Liver (tissue), 8 donors: ENCODE measurements at regions not wholly inside any gene's neighbourhood (a gene's known extent, or its start where the extent isn't known, plus 50 kb on each side); places are given as distances from the start of the nearest gene placed in this dataset.

Experiments used
- DNase-seq: peaks from one replicate; pipeline ENCODE4 v3.0.0-alpha.2; 2017; ENCODE audit warnings: low spot score
- H3K27ac ChIP-seq, 2 donors: one replicate each; pipeline ENCODE4 v1.7.0; 2013; ENCODE audit warnings: inconsistent platforms in 2 of 2, low read length in 2 of 2, control low read depth in 1 of 2, low read depth in 1 of 2, mild to moderate bottlenecking in 1 of 2
- H3K27me3 ChIP-seq, 4 donors: one replicate each; pipeline versions ENCODE4 v1.6.1 to v1.7.0; 2013; ENCODE audit warnings: low read length in 3 of 4, inconsistent platforms in 1 of 4, mild to moderate bottlenecking in 1 of 4, moderate library complexity in 1 of 4; ENCODE audit not compliant: control insufficient read depth in 4 of 4, insufficient read depth in 4 of 4
- H3K36me3 ChIP-seq, 4 donors: one replicate each; pipeline versions ENCODE4 v1.6.1 to v1.7.0; 2013; ENCODE audit warnings: low read length in 3 of 4, mild to moderate bottlenecking in 3 of 4, low read depth in 1 of 4, moderate library complexity in 1 of 4; ENCODE audit not compliant: control insufficient read depth in 4 of 4, insufficient read depth in 3 of 4
- H3K4me1 ChIP-seq, 4 donors: one replicate each; pipeline versions ENCODE4 v1.6.1 to v1.7.0; 2013; ENCODE audit warnings: low read length in 3 of 4, mild to moderate bottlenecking in 3 of 4, moderate library complexity in 1 of 4; ENCODE audit not compliant: control insufficient read depth in 4 of 4, insufficient read depth in 4 of 4
- H3K4me3 ChIP-seq, 3 donors: one replicate each; pipeline versions ENCODE4 v1.6.1 to v1.7.0; 2013; ENCODE audit warnings: low read length in 3 of 3, control low read depth in 1 of 3, low read depth in 1 of 3, mild to moderate bottlenecking in 1 of 3
- H3K9ac ChIP-seq, 2 donors: one replicate each; pipeline ENCODE4 v1.7.0; 2013; ENCODE audit warnings: low read length in 2 of 2, mild to moderate bottlenecking in 2 of 2, moderate library complexity in 2 of 2, control low read depth in 1 of 2, low read depth in 1 of 2
- H3K9me3 ChIP-seq, 4 donors: one replicate each; pipeline versions ENCODE4 v1.6.1 to v1.7.0; 2013; ENCODE audit warnings: low read length in 3 of 4; ENCODE audit not compliant: control insufficient read depth in 4 of 4
- CTCF ChIP-seq: fragments of 150-350 bp; IDR thresholded peaks from 2 replicates; pipeline ENCODE4 v1.5.1; 2017; ENCODE audit warnings: improper control_type of control experiment, low read depth, low read length; ENCODE audit not compliant: missing input control
- EGR1 ChIP-seq, 2 donors: IDR thresholded peaks; 2 replicates each; pipeline ENCODE4 v1.6.1; 2016 to 2018; ENCODE audit warnings: antibody characterized with exemption in 2 of 2, low read depth in 2 of 2
- FOXA1 ChIP-seq: IDR thresholded peaks from 2 replicates; pipeline ENCODE4 v1.6.1; 2016; ENCODE audit warnings: antibody characterized with exemption
- FOXA2 ChIP-seq: IDR thresholded peaks from 2 replicates; pipeline ENCODE4 v1.6.1; 2016; ENCODE audit warnings: antibody characterized with exemption
- GABPA ChIP-seq, 2 donors: IDR thresholded peaks in 1 of 2; conservative IDR thresholded peaks in 1 of 2; 2 replicates each; pipeline ENCODE4 v1.6.1; 2016; ENCODE audit warnings: antibody characterized with exemption in 2 of 2, mild to moderate bottlenecking in 1 of 2, moderate library complexity in 1 of 2
- HNF4A ChIP-seq, 2 donors: conservative IDR thresholded peaks; 2 replicates each; pipeline ENCODE4 v1.6.1; 2016; ENCODE audit warnings: antibody characterized with exemption in 2 of 2, mild to moderate bottlenecking in 2 of 2
- NR2F2 ChIP-seq: IDR thresholded peaks from 2 replicates; pipeline ENCODE4 v1.6.1; 2016; ENCODE audit warnings: antibody characterized with exemption
- TAF1 ChIP-seq: conservative IDR thresholded peaks from 2 replicates; pipeline ENCODE4 v1.6.1; 2016; ENCODE audit warnings: antibody characterized with exemption, mild to moderate bottlenecking
- YY1 ChIP-seq: IDR thresholded peaks from 2 replicates; pipeline ENCODE4 v1.6.1; 2016; ENCODE audit warnings: antibody characterized with exemption, mild to moderate bottlenecking
- WGBS: extraction: QIAGEN DNeasy Blood & Tissue Kit; methylation state at CpG from one replicate; pipeline ENCODE4 v1.1.7; 2013; 5-methylcytosine and 5-hydroxymethylcytosine counted together
- TF ChIP-seq, protein P1 (sequence below): IDR thresholded peaks from 2 replicates; pipeline ENCODE4 v1.6.1; 2016; ENCODE audit warnings: antibody characterized with exemption, mild to moderate bottlenecking
- TF ChIP-seq, protein P2 (sequence below): IDR thresholded peaks from 2 replicates; pipeline ENCODE4 v1.6.1; 2016; ENCODE audit warnings: antibody characterized with exemption
- donor health status: healthy.
- donor health status: healthy.
- donor health status: healthy.
- donor health status: healthy.
- donor health status: healthy.

GRCh38 chr2:240292619-240293525 lies 142.6 kb upstream of the GPC1 start:
- TF ChIP-seq, protein P1, sequence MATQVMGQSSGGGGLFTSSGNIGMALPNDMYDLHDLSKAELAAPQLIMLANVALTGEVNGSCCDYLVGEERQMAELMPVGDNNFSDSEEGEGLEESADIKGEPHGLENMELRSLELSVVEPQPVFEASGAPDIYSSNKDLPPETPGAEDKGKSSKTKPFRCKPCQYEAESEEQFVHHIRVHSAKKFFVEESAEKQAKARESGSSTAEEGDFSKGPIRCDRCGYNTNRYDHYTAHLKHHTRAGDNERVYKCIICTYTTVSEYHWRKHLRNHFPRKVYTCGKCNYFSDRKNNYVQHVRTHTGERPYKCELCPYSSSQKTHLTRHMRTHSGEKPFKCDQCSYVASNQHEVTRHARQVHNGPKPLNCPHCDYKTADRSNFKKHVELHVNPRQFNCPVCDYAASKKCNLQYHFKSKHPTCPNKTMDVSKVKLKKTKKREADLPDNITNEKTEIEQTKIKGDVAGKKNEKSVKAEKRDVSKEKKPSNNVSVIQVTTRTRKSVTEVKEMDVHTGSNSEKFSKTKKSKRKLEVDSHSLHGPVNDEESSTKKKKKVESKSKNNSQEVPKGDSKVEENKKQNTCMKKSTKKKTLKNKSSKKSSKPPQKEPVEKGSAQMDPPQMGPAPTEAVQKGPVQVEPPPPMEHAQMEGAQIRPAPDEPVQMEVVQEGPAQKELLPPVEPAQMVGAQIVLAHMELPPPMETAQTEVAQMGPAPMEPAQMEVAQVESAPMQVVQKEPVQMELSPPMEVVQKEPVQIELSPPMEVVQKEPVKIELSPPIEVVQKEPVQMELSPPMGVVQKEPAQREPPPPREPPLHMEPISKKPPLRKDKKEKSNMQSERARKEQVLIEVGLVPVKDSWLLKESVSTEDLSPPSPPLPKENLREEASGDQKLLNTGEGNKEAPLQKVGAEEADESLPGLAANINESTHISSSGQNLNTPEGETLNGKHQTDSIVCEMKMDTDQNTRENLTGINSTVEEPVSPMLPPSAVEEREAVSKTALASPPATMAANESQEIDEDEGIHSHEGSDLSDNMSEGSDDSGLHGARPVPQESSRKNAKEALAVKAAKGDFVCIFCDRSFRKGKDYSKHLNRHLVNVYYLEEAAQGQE = no peak
- TF ChIP-seq EGR1 (IDR thresholded peaks at IDR 0.05; ENCODE audit: low read depth in 2 of 2) (no peak), TAF1 (no peak), NR2F2 (no peak), YY1 (no peak), FOXA1 (no peak)
- TF ChIP-seq, protein P2, sequence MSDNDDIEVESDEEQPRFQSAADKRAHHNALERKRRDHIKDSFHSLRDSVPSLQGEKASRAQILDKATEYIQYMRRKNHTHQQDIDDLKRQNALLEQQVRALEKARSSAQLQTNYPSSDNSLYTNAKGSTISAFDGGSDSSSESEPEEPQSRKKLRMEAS = no peak
- Histone ChIP-seq H3K36me3 (no peaks in the 10 kb centered on the region), H3K9me3 (no peaks in the 10 kb centered on the region), H3K27me3 (no peaks in the 10 kb centered on the region), H3K27ac (no peak overlapping the region), H3K4me3 (no peak overlapping the region), H3K9ac (no peak overlapping the region), H3K4me1 (no peaks in the 10 kb centered on the region)
- WGBS = 88% methylated on average over 15 of the region's 15 CpGs
- DNase-seq = no peak

DNA sequence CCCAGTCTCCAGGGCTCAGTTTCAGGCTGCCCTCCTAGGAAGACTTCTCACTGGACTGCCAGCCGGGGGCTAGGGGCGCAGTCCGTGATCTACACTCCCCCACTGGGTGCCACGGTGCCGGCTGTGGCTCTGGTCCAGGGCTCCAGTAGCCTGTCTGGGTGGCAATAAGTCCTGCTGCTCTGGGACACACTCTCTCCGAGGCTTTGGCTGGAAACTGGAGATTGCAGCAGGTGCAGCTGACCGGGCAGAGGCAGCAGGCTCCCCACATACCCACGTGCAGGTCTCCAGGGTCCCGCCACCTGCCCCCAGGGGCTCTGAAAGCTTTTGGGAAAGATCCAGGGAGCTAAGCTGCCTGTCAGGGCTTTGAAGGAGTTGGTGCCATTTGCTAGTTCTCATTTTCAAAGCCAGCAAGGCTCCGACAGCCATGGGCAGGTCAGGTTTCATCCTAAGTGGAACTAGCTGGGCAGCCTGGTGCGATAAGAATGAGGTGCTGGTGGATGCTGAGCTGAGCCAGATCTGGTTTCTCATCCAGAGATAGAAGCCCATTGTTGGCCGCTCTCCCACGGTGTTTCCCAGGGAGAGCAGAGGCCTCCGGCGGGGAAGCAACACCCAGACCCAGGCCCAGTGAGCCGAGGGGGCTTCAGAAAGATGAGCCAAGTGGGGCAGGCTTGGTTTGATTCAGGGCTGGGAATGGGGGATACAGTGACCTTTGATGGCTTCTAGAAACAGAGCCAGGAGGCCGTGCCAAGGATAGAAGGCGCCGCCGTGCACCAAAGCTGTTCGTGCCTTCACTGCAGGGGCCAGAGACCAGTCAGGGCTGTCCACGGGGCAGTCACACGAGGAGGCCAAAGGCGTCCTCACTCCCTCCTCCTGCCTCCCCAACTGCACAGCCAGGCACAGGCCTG lies 141.7 kb upstream of the GPC1 start:
- H3K36me3 ChIP-seq = no peaks in the 10 kb centered on the region
- TF ChIP-seq EGR1 (IDR thresholded peaks at IDR 0.05; ENCODE audit: low read depth in 2 of 2) = no peak
- no peak for TF ChIP-seq CTCF
- TF ChIP-seq GABPA (IDR thresholded peaks at IDR 0.05 in 1 of 2, conservative IDR thresholded peaks at IDR 0.05 in 1 of 2) = no peak
- no peak for TF ChIP-seq YY1
- TF ChIP-seq FOXA2 = no peak
- TF ChIP-seq HNF4A (conservative IDR thresholded peaks at IDR 0.05) = no peak
- TF ChIP-seq TAF1 = no peak
- 76% methylated on average over 24 of the region's 24 CpGs for WGBS
- H3K9me3 ChIP-seq = no peaks in the 10 kb centered on the region
- no peaks in the 10 kb centered on the region for H3K27me3 ChIP-seq
- no peak for DNase-seq
- no peak overlapping the region for H3K9ac ChIP-seq
- H3K4me3 ChIP-seq = no peak overlapping the region
- H3K4me1 ChIP-seq = no peaks in the 10 kb centered on the region
- H3K27ac ChIP-seq = no peak overlapping the region
